ENCODE measurements at regions not wholly inside any gene's neighbourhood (a gene's known extent, or its start where the extent isn't known, plus 50 kb on each side); places are given as distances from the start of the nearest gene placed in this dataset.
"Not testable (repeated sequence)": the region's sequence is repeated elsewhere in the genome, so short reads cannot be mapped to it uniquely, and the experiment has no call there.

DNA sequence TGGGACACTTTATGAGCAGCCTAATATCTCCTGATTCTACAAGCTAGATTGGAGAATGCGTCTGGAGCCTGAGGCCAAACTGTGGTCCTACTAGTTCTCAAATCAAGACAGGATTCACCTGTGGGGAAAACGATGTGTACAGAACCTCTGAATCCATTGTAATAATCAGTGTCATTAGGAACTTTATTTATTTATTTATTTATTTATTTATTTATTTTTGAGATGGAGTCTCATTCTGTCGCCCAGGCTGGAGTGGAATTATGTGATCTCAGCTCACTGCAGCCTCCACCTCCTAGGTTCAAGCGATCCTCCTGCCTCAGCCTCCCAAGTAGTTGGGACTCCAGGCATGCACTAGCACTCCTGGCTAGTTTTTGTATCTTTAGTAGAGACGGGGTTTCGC, 52.6 kb upstream of the KIF26B start:
- DNase-seq (ENCODE audit: extremely low read depth, low read depth, low spot score), result not testable (repeated sequence)

DNA sequence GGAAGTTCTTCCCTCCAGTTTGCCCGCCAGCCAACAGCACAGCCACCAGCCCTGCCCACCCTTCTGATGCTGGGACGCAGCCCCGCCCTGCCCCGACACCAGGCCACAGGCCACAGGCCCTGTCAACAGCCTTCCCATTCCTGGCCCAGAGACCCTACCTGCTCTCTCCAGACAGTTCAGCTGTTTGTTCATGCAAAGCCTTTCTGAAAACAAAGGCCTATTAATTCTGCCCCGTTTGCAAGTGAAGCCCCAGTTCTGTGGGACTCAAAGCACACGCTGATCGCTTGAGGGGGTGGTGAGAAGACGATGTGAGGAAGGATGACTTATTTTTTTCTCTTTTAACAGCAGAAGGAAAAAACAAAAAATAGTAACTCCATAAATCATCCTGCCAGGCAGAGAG, 55.4 kb upstream of the KIF26B start:
- DNase-seq (ENCODE audit: extremely low read depth, low read depth, low spot score), result no peak

DNA sequence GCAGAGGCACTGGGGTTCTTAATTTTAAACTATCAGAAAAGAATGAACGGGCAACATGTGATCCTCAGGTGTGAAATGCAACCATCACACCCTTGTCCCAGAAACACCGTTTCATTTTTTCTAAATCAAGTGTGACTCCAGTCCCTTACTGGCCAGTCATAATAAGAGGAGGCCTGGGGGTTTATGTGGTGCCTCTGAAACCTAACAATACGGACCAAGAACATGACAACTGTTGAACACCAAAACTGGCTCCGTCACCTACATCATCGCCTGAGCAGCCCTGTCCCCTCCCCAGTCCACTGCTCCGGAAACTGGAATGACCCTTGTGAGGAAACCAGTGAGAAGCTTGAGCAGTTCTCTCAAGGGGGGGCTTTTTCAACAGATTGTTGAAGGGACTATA, 55.9 kb upstream of the KIF26B start:
- no peak for DNase-seq (ENCODE audit: extremely low read depth, low read depth, low spot score)

DNA sequence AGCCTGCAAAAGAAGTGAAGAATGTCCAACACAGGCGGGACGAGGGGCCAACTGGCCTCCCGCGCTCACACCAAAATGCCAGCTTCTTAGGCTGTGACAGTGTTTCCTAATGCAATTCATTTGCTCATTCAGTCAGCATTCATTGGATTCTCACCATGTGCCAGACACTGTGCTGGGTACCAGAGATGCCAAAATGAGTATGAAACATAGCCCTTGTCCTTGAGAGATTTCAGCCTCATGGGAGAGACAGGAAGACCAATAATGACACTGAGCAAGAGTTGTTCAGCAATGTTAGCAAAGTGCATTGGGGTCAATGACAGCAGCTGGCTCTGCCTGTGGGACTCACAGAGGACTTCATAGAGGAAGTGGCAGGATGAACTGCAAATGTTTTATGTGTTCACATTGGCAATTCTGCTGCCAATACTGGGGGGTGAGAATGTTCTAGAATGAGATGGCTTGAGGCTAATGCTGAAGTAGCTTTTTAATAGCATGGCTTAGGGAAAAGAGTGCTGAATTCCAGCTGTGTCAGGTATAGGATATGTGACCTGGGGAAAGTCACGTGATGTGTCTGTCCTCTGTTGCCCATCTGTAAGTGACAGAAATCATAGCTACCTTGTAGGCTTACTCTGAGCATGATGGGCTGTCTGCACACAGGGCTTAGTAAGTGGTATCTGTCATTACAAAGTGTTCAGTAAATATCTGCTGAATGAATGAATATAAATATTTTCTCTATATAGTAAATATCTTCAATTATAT, 58.3 kb upstream of the KIF26B start:
- no peak for DNase-seq (ENCODE audit: extremely low read depth, low read depth, low spot score)

DNA sequence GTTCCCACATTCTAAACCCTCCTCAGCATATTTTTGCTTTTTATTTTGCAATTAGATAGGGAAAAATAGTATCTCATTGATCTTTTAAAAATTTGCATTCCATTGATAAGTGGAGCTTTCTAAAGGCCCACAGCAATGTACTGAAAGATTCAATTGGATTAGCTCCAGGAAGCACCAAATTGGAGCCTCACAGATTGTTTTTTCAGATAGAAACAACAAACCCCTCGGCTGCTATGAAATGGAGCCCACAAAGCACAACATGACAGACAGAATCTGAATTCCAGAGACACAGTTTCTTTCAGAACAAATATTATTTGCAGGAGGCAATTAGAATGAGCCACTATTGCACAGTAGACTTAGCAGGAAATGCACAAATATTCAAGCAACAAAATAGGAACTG, 58.9 kb upstream of the KIF26B start:
- no peak for DNase-seq (ENCODE audit: extremely low read depth, low read depth, low spot score)

DNA sequence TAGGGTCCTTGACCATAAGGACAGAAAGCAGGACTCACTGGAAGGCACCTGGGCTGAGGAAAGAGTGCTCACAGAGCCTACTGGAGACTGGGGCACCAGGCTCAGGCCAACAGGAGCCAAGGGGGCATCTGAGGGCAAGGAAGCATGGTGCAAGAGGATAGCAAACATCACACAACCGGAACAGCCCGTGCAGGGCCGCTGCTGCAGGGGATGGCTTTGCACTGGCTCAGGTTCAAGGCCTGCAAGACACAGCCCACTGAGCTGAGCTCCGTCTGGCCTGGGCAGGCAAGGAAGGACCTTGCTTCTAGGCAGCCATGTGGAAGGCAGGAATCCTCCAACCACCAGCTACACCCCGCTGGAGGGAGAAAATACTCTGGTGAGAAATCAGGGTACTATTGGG, 59.8 kb upstream of the KIF26B start:
- no peak for DNase-seq (ENCODE audit: extremely low read depth, low read depth, low spot score)

DNA sequence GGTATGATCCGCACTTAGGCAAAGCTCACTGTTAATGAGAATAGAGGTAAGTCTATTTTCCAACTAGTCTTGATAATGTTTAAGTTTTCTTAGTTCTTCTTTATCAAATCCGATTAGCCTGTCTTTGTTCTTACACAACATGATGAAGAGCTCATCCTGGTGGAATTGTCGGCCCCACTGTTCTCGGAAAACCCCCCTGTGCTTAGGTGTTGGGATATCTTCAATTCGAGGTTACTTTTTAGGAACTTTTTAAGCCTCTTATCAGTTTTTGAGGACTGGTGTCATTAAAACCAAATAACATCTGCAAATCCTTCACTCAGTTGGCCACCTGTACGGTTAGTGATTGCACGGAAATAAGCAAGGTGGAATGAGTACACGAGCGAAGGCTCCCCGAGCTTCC, 60.7 kb upstream of the KIF26B start:
- no peak for DNase-seq (ENCODE audit: extremely low read depth, low read depth, low spot score)

DNA sequence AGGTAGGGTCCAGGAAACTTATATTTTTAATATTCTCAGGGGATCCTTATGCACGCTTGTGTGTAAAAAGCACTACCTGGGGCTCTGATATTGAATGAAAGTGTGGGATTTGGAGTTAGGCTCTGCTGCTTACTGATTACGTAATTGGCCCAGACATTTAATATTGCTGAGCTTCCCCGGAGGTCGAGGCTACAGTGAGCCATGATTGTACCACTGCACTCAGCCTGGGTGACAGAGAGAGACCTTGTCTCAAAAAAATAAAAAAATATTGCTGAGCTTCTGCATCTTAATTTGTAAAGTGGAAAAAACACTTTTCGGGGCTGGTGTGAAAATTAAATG, 62.2 kb upstream of the KIF26B start:
- DNase-seq (ENCODE audit: extremely low read depth, low read depth, low spot score), result no peak

DNA sequence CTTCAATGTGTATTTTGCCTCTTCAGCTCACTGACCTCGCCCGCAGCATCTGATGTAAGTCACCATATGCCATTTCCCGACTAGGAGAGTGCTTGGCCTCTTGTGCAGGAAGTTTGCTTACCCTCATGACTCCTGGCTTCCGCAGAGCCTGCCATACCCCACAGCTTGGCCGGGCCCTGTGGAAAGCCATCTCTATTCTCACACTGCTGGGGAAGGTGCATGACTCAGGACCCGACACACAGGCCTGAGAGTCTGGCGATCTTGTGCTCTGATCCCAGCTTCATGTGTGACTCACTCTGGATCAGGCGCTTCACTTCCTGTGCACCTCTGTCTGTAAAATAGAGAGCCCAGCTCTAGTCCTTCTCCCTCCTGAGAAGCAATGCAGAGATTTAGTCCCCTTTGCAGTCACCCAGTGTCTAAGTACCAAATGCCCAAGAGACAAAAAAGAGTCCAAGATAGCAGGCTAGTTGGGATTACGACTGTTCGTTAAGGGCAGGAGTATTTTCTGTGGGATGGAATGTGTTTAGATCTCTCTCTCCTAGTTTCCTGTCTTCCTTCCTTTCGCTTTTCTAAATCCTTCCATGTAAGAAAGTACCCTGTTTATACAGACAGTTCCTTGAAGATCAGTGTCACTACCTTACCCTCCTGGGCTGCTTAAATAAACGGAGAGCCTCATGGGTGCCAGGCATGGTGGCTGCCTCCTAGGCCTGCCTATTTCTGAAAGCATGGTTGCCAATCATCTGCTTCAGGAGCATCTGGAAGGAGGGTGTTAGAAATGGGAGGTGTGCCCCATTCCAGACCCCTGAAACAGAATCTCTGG, 62.8 kb upstream of the KIF26B start:
- DNase-seq (ENCODE audit: extremely low read depth, low read depth, low spot score), result peak; percentile 98

DNA sequence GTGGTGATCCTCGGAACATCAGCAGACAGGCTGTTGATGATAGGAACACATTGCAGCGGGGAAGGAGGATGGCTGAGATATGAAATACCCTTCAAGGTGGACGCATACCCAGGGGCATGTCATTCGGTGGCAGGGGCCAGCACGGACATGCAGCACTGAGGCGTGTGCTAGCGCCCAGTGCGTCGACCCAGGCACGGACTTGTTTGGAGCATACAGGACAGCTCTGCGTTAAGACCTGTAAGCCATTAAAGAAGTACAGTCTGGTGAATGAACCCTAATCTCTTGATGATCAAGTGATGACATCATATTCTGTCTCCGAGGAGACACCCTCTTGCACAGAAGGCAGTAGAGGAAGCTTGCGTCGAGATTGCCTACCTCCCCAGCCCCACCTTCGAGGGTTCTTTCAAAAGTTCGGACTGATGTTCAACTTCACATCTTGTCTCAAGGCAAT, 63.6 kb upstream of the KIF26B start:
- no peak for DNase-seq (ENCODE audit: extremely low read depth, low read depth, low spot score)

DNA sequence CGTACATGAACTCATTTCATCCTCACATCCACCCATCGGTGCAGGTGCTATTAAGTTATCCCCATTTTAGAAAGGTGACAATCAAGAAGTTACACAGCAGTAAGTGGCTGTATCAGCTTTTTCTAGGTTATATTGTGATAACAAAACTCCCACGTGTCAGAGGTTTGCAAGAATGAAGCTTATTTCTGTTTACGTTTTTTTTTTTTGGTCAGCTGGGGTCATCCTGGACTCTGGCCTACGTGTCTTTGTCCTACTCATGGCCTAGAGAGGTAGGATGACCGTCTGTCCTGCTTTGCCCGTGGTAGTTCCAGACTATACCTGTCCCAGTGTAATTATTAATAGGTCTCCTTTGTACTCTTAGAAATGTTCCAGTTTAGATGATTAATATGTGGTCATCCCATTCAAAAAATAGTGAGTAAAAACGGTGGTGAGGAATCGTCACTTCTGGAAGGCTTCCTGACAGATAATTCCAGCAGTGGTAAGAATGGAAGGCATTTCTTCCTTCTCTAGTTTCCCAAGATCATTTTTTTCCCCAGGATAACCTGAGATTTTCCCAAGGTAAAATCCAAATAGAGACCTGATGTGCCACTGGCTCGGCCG, 64.2 kb upstream of the KIF26B start:
- DNase-seq (ENCODE audit: extremely low read depth, low read depth, low spot score), result no peak

DNA sequence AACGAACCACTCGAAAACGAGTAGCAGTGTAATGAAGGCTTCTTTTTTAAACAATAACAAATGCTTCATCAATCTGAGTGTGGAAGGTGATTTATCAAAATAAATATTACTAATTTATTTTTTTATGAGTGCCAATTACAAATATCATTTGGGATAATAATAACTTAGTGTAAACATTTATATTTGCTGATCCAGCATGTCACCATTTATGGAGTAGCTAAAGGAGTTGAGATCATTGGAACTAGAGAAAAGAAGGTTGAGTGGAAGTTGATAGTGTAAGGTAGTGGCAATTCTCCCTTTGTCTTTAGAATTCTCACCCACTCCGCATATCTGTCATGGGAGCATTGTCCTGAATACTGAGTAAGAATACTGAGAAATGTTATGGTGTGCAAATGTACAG, 67.1 kb upstream of the KIF26B start:
- DNase-seq (ENCODE audit: extremely low read depth, low read depth, low spot score), result no peak

DNA sequence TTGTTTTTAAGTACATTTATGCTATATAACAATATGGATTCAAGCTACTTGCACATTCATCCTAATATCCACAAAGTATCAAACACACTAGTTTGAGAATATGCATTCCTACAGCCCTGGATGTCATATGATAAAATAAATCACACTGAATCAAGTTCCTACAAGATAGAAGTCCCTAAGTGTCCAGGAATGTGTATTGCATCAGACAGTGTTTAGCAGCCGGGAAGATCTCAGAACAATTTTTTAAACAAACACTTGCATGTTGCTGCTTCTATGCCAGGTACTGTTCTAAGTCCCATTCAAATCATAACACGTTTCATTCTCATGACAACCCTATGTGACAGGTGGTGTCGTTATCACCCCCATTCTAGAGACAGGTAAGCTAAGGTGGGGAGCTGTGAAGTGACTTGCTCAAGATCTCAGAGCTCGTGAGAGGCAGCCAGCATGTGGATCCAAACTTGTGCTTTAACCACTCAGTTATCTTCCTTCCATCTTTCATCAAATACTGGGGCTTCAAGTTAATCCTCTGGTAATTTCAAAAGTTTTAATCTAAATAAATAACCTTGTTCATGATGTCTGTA, 68.3 kb upstream of the KIF26B start:
- DNase-seq (ENCODE audit: extremely low read depth, low read depth, low spot score), result no peak

DNA sequence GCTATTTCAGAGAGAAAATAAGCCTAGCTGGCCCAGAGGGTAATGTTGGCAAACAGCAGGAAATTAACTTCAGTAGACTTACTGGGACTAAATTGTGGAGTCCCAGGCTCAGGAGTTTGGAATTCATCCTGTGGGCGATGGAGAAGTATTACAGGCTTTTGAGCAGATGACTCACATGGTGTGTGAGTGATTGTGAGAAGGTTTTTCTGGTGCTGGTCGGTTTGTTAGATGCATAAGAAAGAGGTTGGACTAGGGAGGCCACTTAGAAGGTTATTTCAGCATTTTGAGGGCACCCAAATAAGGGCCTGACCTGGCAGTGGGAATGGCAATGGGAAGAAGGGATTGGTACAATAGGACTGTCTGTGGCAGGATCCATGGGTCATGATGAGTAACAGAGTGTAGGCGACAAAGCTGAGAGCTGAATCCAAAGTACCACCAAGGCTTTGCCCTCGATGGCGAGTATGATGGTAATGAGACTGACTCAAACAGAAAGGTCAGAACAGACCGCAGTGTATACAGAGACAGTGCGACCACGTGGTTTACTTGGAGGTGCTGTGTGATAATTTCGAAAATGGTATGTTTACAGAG, 69.2 kb upstream of the KIF26B start:
- no peak for DNase-seq (ENCODE audit: extremely low read depth, low read depth, low spot score)

DNA sequence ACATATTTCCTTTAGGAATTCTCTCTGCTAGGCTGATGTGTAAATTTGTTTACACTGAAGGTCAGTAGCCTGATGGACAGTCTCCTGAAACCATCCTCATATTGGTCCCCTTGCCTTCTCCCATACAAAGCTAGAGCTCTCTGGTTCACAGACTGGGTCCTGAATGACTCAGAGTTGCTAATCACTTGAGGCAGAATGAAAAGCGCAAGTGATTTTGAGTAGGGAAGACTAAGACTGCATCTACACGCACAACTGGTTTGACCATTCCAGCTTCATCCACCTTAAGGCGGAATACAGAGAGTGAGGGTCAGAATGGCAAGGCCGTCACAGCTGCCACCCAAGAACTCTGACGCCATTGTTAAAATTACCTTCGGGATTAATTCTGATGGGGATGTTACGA, 70.2 kb upstream of the KIF26B start:
- DNase-seq (ENCODE audit: extremely low read depth, low read depth, low spot score), result no peak

DNA sequence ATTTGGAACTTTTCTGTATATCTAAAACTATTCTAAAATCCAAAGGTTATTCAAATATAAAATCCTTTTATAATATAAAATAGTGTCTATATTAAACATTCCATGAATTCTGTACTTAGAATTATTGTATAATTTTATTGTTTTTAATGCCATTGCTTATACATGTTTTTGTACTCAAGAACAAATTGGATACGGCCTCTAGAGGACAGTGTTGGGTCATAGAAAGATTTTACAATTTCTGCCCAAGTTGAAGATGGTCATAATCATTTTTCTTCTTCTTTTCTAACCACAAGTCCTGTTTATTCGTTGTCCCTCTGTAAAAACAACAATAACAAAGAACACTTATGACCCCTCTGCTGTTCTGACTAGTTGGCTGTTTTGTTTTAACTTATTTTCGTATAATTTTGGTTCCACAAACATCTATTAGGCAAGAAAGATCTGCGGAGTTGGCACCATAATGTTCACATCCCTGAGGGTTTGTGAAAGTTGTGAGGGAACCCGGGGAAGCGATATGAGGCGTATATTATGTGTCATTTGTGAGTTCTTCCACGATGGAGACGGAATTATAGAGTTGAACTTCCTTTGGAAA, 75.7 kb upstream of the KIF26B start:
- DNase-seq (ENCODE audit: extremely low read depth, low read depth, low spot score), result peak; percentile 70

DNA sequence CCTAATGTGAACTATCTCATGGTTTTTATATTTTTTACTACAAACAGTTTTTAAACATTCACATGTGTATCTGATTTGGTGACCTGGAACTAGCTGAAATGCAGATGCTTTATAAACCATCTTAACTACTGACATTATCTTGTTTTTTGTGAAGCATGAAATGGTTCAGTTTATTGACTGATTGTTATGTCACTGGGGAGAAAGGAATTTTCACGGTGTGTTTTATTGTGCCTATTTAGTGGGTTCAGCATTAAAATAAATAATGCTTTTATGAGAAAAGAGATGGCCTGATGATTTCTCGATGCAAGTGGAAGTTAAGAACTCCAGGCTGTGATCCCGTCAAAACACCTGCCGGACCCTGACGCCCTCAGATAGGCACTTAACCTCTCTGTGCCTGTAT, 79.9 kb upstream of the KIF26B start:
- no peak for DNase-seq (ENCODE audit: extremely low read depth, low read depth, low spot score)

DNA sequence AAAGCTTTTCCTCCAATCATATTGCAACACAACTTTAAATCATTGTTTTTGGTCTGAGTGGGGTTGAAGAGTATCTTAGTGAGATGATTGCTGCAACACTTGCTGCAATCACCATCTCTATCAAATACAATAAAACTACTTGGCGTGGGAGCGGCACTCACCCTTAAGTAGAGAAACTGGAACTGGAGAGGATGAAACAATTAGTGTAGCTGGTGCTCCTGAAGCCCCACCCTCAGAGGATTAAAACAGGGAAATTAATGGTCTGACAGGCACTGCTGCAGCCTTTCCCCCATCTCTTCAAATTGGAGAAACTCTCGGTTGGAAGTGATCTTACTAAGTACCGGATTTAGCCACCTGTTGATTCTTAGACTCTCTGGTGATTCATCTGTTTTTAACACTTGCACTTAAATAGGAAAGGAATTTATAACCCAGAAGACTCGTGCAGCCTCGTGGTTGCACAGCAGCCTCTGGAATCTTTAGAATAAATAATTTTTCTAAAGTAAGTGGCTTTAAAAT, 80.5 kb upstream of the KIF26B start:
- no peak for DNase-seq (ENCODE audit: extremely low read depth, low read depth, low spot score)

DNA sequence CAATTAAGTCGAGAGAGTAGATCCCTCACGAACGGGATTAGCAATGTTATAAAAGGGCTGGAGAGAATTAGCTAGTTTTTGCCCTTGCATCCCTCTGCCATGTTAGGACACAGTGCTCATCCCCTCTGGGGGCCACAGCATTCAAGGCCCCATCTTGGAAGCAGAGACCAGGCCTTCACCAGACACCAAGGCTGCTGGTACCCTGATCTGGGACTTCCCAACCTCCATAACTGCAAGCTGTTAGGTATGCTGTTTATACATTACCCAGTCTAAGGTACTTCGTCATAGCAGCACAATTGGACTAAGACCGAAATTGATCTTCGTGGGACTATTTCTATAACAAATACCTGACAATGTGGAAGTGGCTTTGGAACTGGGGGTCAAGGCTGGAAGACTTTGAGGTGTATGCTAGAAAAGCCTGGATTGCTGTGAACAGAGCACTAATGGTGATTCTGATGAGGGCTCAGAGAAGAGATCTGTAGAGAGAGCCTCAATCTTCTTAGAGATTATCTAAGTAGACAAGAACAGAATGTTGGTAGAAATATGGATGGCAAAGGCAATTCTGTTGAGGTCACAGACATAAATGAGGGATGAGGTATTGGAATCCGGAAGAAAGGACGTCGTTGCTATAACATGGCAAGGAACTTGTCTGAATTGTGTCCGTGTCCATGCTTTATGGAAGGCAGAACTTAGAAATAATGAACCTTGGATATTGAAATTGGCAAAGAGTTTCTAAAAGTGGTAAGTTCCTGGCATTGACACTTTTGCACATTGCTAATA, 83.8 kb upstream of the KIF26B start:
- DNase-seq (ENCODE audit: extremely low read depth, low read depth, low spot score), result no peak

DNA sequence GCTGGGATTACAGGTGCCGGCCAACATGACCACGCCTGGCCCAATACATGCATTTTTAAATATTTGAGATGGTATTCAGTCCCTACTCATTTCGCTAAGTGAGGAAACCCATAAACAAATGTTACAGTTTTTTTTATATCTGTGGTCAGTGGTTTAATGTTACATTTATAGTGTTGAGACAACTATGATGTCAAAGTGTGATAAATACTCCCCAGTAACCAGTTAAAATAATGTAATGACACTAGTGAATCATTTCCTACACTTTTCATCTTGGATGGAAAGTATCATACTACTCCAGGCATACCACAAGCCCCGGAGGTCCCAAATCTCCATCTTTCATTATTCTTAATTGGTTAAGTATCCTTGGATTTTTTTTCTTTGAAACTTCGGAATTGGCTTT, 87.5 kb upstream of the KIF26B start:
- no peak for DNase-seq (ENCODE audit: extremely low read depth, low read depth, low spot score)

All from glomerular endothelial cell (primary cell).